NCI-H187 (cell line): ENCODE measurements at regions not wholly inside any gene's neighbourhood (a gene's known extent, or its start where the extent isn't known, plus 50 kb on each side); places are given as distances from the start of the nearest gene placed in this dataset.

Experiments
- DNase-seq, 2 experiments: peaks; one replicate each; lab custom pipeline; 2025; lab: John Stamatoyannopoulos, UW

- DNase-seq = peak; percentile 53 to 59
Measured at GRCh38 chr12:92466391-92467305, 236.1 kb upstream of the PLEKHG7 start.

DNA sequence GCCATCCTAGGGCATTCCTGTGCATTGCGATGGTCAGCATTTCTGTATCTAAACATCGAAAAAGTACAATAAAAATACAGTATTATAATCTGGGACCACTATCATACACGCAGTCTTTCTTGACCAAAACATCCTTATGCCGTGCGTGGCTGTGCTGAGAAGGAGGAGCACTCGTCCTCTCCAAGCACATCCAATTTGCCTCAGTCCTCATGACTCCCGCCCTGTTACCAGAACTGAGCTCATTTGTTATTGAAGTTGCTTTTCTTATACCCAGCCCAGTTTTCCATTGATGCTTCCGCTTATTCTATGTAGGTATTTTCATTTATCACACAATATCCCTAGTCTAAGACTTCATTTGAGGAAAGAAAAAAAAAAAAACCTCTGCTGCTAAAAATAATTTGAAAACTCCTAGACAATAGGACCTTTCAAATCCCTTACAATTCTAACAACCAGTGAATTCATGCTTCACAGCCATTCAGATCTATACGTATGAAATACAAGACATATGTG, 236.9 kb upstream of the PLEKHG7 start:
- no peak for DNase-seq

GRCh38 chr12:92464911-92465310, 237.9 kb upstream of the PLEKHG7 start:
- no peak for DNase-seq

DNA sequence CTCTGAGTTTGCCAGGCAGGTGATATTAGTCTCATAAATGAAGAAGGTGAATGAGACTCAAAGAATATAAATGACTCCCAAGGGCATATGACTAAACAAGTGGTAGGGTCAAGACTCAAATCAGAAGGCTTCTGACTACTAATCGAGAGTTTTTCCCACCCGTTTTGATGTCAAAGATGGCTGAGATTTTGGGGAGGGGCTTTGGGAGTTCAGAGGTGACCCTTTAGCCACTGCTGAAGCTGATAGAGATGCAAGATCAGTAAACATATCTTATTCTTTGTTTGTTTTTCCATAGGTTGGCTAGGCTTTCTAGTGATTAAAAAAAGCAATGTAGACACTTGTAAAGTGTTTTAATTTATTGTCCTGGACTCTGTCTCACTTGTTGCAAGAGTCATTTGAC, 239.6 kb upstream of the PLEKHG7 start:
- no peak for DNase-seq

- no peak for DNase-seq
Measured at GRCh38 chr12:92462527-92462926, 240.3 kb upstream of the PLEKHG7 start.

DNA sequence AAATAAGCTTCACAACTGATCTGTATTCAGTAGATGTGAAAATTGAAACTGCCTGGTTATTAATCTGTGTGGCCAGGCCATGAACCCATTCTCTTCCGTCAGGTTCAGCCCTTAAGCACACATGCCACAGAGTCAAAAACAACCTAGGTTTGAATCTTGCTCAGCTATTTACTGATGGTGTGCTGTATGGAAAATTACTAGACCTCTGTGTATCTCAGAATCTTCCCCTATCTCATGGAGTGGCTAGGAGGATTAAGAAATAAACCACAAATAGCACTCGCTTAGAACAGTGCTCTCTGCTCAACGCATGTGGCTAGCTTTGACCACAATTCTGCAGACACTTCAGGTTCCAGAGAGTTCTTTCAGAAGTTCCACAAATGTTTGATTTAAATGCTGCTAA, 240.7 kb upstream of the PLEKHG7 start:
- no peak for DNase-seq

DNA sequence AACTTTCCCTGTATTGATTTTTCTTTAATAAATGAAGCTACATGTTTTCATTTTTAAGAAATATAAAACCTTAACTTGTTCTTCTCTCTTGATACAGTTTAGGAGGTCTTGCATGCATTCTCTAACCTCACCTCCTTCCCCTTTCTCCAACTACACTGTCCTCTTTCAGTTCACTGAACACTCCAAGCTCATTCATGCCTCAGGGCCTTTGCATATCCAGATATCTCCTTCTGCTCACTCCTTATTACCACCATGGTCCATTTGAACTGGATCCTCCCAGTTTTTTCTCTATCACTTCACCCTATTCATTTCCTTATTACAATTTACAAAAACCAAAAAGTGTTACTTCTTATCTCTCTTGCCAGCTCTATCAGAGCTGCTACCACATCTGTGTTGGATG, 242.9 kb upstream of the PLEKHG7 start:
- DNase-seq = no peak

GRCh38 chr12:92458996-92459395, 243.8 kb upstream of the PLEKHG7 start:
- DNase-seq = no peak

DNA sequence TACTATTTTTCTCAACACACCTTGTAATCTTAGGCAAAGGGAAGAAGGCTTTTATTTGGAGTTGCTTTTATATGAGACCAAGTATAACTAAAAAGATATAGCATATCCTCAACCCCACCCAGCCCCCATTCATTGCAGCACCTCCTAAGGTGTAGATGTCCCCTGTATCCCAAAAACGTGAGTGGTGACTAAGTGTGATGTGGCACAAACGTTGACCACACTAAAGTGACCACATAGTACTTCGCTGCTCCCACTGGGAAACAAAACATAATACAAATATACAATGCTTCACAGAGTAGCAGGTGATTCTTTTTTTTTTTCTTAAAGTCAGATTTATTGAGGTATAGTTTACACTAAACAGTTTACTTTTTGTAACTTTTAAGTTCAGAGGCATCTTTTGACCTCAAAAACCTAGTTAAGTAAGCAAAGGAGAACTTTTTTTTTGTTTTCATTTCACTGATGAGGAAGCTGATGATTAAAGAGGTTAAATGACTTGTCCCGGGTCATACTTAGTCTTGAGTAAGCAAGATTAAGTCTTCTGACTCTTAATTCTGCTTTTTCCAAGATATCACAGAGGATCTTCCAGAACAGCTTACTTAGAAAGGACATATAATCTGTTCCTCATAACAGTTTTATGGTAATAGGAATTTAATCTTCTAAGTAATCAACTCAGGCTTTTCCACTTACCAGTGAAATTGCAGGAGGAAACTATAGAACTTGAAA, 245.2 kb upstream of the PLEKHG7 start:
- no peak for DNase-seq

- DNase-seq = no peak
Measured at GRCh38 chr12:92452763-92453162, 250.0 kb upstream of the PLEKHG7 start.

GRCh38 chr12:92446083-92446460, 256.7 kb upstream of the PLEKHG7 start:
- DNase-seq = no peak

- no peak for DNase-seq
Measured at GRCh38 chr12:92445253-92446082, 257.3 kb upstream of the PLEKHG7 start.

GRCh38 chr12:92444763-92445162, 258.0 kb upstream of the PLEKHG7 start:
- DNase-seq = no peak

GRCh38 chr12:92442782-92443181, 260.0 kb upstream of the PLEKHG7 start:
- no peak for DNase-seq

DNA sequence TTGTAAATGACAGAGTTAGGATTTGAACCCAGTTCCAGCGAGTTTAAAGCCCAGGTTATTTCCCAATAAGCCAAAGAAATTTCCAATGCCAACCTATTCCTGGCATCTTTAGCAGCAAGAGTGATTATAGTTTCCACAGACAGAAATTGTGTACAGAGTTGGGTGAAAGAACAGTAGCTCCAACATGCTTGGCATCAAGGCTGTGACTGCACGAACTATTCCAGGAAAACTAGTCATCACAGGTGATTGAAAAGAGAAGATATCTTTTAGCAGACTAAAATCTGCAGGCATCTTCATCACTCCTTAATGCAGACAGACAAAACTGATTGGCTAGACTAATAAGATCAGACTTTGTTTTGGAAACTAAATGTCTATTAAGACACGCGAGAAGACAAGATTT, 262.7 kb upstream of the PLEKHG7 start:
- no peak for DNase-seq

DNA sequence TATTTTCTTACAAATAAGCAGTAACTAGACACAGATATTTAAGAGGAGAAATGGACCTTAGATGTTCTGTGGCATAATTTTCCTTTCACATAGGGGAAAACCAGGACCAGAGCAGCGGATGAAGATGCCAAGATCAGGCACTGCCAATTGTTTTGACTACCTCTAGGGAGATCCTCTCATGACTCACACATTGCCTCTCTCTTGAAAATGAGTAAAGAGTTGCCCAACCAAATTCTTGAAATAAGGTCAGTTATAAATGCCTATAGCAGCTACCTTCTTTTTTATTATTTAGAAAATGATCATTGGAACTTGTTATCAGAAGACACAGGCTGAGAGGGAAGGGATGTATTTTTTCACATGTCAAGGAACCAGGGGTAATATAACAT, 263.4 kb upstream of the PLEKHG7 start:
- DNase-seq = no peak

GRCh38 chr12:92438641-92439419, 264.0 kb upstream of the PLEKHG7 start:
- no peak for DNase-seq

GRCh38 chr12:92437452-92437851, 265.3 kb upstream of the PLEKHG7 start:
- no peak for DNase-seq

DNA sequence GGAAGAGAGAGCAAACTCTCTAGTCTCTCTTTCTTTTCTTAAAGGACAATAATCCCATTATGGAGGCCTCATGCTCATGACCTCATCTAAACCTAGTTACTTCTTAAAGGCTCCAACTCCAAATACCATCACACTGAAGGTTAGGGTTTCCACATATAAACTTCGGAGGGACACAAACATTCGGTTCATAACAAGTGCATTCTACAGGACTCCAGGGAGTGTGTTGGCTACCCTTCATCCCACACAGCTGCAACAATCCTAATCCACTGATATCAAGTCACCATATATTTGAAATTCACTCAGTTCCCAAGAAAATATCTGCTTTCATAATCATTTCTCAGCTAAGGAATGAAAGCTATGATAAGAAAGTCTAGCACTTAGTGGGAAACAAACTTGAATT, 265.9 kb upstream of the PLEKHG7 start:
- no peak for DNase-seq

GRCh38 chr12:92434607-92435025, 268.2 kb upstream of the PLEKHG7 start:
- DNase-seq = no peak

- no peak for DNase-seq
Measured at GRCh38 chr12:92432724-92433441, 269.9 kb upstream of the PLEKHG7 start.
